ENCODE measurements at regions not wholly inside any gene's neighbourhood (a gene's known extent, or its start where the extent isn't known, plus 50 kb on each side); places are given as distances from the start of the nearest gene placed in this dataset.

DNA sequence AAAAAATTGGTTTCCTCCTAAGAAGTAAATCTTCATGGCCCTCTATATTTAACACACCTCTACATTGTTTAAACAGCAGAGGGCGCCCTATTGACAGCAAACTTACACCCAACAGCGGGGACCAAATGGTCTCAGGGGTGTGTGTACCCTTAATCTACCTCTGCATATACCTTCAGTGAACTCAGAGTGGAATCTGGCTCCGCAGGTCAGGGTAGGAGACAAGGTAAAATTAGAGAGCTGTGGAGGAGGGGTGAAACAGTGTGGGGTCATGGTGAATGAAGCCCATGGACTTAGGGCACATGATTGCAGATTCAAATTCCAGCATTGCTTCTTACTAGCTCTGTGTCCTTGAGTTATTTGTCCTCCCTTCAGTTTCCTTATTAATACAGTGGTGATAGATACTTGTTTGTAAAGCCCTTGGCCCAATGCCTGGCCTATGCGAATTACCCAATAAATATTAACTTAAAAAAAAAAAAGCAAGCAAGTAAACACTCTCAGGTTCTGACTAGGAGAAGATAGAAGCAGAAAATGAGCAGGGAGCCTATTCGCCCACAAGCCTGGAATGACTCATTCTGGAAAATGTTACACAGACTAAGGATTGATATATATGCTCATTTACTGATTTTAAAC is 122.9 kb downstream of the CAVIN4 start:
- WGBS, 2 experiments (ENCODE audit: insufficient coverage in 2 of 2), result 17% methylated on average over 1 of the region's 5 CpGs; no CpG with 5 or more reads in 1 of the 2 experiments
- no peaks in the 10 kb centered on the region for H3K9me3 ChIP-seq (ENCODE audit: control insufficient read depth, low read length)
- H3K4me1 ChIP-seq (ENCODE audit: control insufficient read depth, insufficient read depth, low read length, poor library complexity, severe bottlenecking), result no peaks in the 10 kb centered on the region
- no peak overlapping the region for H3K4me3 ChIP-seq (ENCODE audit: extremely low read depth, insufficient read depth, low read length, poor library complexity, severe bottlenecking)
- no peaks in the 10 kb centered on the region for H3K36me3 ChIP-seq (ENCODE audit: control insufficient read depth, insufficient read depth, low read length)
- no peak overlapping the region for H3K27ac ChIP-seq (ENCODE audit: low read depth, low read length, severe bottlenecking)

DNA sequence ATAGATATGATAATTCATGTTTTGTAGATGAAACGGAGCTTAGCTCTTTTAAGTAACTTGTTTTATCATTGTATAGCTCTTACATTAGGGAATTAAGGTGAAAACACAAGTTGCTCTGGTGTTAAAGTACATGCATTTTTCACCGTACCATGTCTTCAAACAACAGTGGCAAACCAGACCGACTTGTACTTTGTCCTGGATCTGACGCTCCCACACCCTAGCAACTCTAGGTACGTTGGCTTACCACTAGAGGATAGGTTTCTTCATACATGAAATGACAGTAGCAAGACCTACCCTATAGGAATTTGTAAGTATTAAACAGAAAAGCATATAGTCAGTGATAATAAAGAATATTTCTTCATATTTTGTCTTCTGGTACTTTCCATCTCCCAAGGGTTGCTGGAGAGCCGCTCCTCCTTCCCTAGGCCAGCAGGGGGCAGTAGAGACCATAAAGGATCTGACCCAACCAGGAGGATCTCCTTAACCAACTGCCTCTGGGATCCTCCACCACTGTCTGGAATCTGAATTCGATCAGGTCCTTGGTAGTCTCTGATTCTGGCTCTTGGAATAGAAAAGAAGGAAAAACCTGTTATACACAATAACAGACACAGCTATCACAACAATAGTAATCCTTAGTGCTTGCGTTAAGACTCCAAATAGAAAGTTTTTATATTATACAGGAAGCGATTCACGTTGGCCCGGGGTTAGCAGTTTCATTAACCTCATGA is 136.7 kb downstream of the CAVIN4 start:
- no peaks in the 10 kb centered on the region for H3K4me1 ChIP-seq (ENCODE audit: control insufficient read depth, insufficient read depth, low read length, poor library complexity, severe bottlenecking)
- H3K4me3 ChIP-seq (ENCODE audit: extremely low read depth, insufficient read depth, low read length, poor library complexity, severe bottlenecking), result no peak overlapping the region
- no peak overlapping the region for H3K27ac ChIP-seq (ENCODE audit: low read depth, low read length, severe bottlenecking)
- H3K36me3 ChIP-seq (ENCODE audit: control insufficient read depth, insufficient read depth, low read length), result no peaks in the 10 kb centered on the region
- 27 to 88% methylated on average over 2 to 3 of the region's 11 CpGs for WGBS, 2 experiments (ENCODE audit: insufficient coverage in 2 of 2)
- H3K9me3 ChIP-seq (ENCODE audit: control insufficient read depth, low read length), result peaks cover 11% of the 10 kb centered on the region

DNA sequence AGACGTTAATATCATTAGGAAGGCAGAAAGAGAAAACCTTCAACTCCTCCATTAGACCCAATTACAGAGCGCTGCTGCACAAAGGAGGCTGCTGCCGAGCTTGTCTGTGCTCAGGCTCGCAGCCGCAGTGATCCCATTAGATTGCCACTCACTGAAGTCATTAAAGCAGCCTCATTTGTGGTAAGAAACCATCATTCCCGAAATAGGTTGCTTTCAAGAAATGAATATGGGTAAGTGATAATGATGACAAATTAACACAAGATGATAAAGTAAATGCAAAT is 137.2 kb downstream of the CAVIN4 start:
- no peaks in the 10 kb centered on the region for H3K36me3 ChIP-seq (ENCODE audit: control insufficient read depth, insufficient read depth, low read length)
- WGBS, 2 experiments (ENCODE audit: insufficient coverage in 2 of 2), result 86 to 100% methylated on average over 2 to 5 of the region's 6 CpGs
- H3K4me1 ChIP-seq (ENCODE audit: control insufficient read depth, insufficient read depth, low read length, poor library complexity, severe bottlenecking), result no peaks in the 10 kb centered on the region
- no peak overlapping the region for H3K4me3 ChIP-seq (ENCODE audit: extremely low read depth, insufficient read depth, low read length, poor library complexity, severe bottlenecking)
- no peak overlapping the region for H3K27ac ChIP-seq (ENCODE audit: low read depth, low read length, severe bottlenecking)
- H3K9me3 ChIP-seq (ENCODE audit: control insufficient read depth, low read length), result peaks cover 11% of the 10 kb centered on the region

DNA sequence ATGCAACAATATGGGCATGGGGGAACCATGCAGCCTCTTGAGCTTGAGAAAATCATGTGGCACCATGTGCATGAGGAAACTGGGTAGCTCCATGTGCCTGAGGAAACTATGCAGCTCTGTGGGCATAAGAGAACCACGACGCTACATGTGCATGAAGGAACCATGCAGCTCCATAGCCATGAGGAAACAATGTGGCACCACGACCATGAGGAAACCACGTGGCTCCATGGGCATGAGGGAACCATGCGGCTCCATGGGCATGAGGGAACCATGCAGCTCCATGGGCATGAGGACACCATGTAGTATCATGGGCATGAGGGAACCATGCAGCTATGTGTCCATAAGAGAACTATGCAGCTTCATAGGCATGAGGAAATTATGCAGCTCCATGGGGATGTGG is 140.8 kb downstream of the CAVIN4 start:
- Histone ChIP-seq H3K4me1 (ENCODE audit: control insufficient read depth, insufficient read depth, low read length, poor library complexity, severe bottlenecking) (no peaks in the 10 kb centered on the region), H3K36me3 (ENCODE audit: control insufficient read depth, insufficient read depth, low read length) (no peaks in the 10 kb centered on the region), H3K9me3 (ENCODE audit: control insufficient read depth, low read length) (no peaks in the 10 kb centered on the region), H3K4me3 (ENCODE audit: extremely low read depth, insufficient read depth, low read length, poor library complexity, severe bottlenecking) (no peak overlapping the region), H3K27ac (ENCODE audit: low read depth, low read length, severe bottlenecking) (no peak overlapping the region)
- WGBS, 2 experiments (ENCODE audit: insufficient coverage in 2 of 2), result 87 to 96% methylated on average over 5 of the region's 5 CpGs

DNA sequence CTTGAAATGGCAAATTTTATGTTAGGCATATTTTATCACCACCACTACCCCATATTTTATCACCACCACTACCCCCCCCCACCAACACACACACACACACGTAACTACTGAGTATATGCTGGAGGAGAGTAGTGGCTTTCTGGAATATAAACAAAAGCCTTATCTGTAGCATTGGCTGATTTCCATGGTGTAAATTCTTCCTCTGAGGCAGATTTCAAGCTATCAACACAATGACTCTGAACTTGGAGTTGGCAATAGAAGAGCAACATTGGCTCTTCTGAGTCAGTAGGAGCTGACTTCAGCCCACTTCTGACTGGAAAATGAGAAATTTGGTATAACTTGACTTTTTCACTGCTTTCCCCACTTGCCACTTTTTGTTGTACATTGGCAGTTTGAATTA is 143.0 kb downstream of the CAVIN4 start:
- H3K4me3 ChIP-seq (ENCODE audit: extremely low read depth, insufficient read depth, low read length, poor library complexity, severe bottlenecking), result no peak overlapping the region
- WGBS, 2 experiments (ENCODE audit: insufficient coverage in 2 of 2), result no CpG with 5 or more reads among the region's 1 CpG
- H3K4me1 ChIP-seq (ENCODE audit: control insufficient read depth, insufficient read depth, low read length, poor library complexity, severe bottlenecking), result no peaks in the 10 kb centered on the region
- H3K36me3 ChIP-seq (ENCODE audit: control insufficient read depth, insufficient read depth, low read length), result no peaks in the 10 kb centered on the region
- H3K9me3 ChIP-seq (ENCODE audit: control insufficient read depth, low read length), result no peaks in the 10 kb centered on the region
- no peak overlapping the region for H3K27ac ChIP-seq (ENCODE audit: low read depth, low read length, severe bottlenecking)

DNA sequence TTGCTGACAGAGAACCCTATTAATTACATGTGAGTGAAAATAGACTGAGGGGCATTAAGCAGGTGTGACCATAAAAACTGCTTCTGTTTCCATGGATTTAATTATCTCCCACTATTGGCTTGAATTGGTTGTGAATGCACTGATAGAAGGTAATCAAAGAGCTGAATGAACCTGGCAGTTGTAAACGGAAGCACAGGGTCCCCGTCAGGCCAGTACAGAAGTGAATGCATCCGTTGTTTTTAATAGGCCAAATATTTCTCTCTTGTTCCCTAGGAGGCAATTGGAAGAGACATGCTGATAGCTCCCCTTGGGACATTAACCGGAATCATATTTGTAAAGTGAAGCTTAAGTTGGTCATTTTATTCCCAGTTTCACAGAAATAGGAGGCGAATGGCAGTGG is 147.0 kb downstream of the CAVIN4 start:
- 94 to 100% methylated on average over 2 to 4 of the region's 5 CpGs for WGBS, 2 experiments (ENCODE audit: insufficient coverage in 2 of 2)
- H3K4me1 ChIP-seq (ENCODE audit: control insufficient read depth, insufficient read depth, low read length, poor library complexity, severe bottlenecking), result no peaks in the 10 kb centered on the region
- H3K36me3 ChIP-seq (ENCODE audit: control insufficient read depth, insufficient read depth, low read length), result no peaks in the 10 kb centered on the region
- H3K9me3 ChIP-seq (ENCODE audit: control insufficient read depth, low read length), result no peaks in the 10 kb centered on the region
- H3K4me3 ChIP-seq (ENCODE audit: extremely low read depth, insufficient read depth, low read length, poor library complexity, severe bottlenecking), result no peak overlapping the region
- no peak overlapping the region for H3K27ac ChIP-seq (ENCODE audit: low read depth, low read length, severe bottlenecking)

DNA sequence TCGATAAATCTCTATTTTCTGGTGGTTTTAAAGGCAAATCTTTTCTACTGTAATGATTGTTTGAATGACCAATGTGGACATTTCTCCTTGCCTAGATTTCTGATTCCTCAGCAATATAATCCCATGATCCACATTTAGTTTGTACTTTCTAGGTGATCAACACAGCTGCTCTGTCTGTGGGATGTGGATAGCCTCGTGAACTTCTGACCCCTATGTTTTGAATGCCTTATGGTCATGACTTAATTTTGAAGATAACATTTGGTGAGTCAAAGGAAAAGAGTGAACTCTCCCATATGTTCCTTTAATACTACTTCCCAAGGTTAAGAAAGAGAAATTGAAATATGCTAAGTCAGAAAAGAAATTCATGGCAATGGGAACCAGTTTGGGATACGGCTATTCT is 147.5 kb downstream of the CAVIN4 start:
- Histone ChIP-seq H3K36me3 (ENCODE audit: control insufficient read depth, insufficient read depth, low read length) (no peaks in the 10 kb centered on the region), H3K9me3 (ENCODE audit: control insufficient read depth, low read length) (no peaks in the 10 kb centered on the region), H3K4me3 (ENCODE audit: extremely low read depth, insufficient read depth, low read length, poor library complexity, severe bottlenecking) (no peak overlapping the region), H3K27ac (ENCODE audit: low read depth, low read length, severe bottlenecking) (no peak overlapping the region), H3K4me1 (ENCODE audit: control insufficient read depth, insufficient read depth, low read length, poor library complexity, severe bottlenecking) (no peaks in the 10 kb centered on the region)
- 88 to 100% methylated on average over 1 of the region's 3 CpGs for WGBS, 2 experiments (ENCODE audit: insufficient coverage in 2 of 2)

DNA sequence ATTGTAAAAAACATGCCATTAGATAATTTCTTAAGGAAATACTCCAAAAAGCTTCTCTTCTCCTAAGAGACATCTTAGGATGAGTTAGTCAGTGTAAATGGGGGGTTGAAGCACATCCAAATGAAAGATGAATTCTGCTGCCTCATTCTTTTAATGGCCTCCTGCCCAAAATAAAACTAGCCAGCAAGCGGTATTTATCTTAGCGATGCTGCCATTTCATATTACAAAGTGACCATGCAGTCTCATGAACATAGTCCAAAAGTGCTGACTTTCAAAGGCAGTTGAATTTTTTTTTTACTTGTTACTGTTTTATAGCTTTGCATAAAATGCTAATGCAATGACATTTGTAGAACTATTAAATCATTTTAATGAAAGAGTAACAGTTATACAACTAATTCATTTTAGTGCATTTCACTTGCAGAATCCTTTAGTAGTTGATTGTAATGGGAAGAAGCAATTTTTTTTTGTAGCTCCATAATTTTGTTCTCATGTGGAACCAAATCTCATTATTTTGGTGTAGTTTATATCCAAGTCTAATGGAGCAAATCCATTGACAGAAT is 151.5 kb downstream of the CAVIN4 start:
- no peaks in the 10 kb centered on the region for H3K36me3 ChIP-seq (ENCODE audit: control insufficient read depth, insufficient read depth, low read length)
- no peaks in the 10 kb centered on the region for H3K9me3 ChIP-seq (ENCODE audit: control insufficient read depth, low read length)
- no peak overlapping the region for H3K27ac ChIP-seq (ENCODE audit: low read depth, low read length, severe bottlenecking)
- H3K4me1 ChIP-seq (ENCODE audit: control insufficient read depth, insufficient read depth, low read length, poor library complexity, severe bottlenecking), result no peaks in the 10 kb centered on the region
- 100% methylated on average over 2 of the region's 2 CpGs; no CpG with 5 or more reads in 1 of the 2 experiments for WGBS, 2 experiments (ENCODE audit: insufficient coverage in 2 of 2)
- no peak overlapping the region for H3K4me3 ChIP-seq (ENCODE audit: extremely low read depth, insufficient read depth, low read length, poor library complexity, severe bottlenecking)

DNA sequence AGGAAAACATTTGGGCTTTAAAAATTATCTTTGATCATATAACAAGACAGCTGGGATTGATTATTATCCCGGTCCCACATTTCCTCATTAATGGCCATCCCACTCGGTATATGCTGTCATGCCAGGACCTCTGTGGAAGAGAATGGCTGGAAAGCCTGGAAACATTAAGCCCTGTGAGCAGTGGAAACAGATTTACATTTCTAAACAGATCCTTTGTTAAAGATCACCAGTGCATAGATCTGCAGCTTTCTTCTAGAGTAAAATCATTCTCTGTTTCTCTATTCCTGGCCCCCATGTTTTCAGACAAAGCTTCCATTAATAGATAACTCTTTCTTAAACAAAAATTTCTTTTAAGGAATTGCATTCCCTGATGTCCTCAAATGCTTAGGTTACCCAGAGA is 152.2 kb downstream of the CAVIN4 start:
- Histone ChIP-seq H3K4me1 (ENCODE audit: control insufficient read depth, insufficient read depth, low read length, poor library complexity, severe bottlenecking) (no peaks in the 10 kb centered on the region), H3K4me3 (ENCODE audit: extremely low read depth, insufficient read depth, low read length, poor library complexity, severe bottlenecking) (no peak overlapping the region), H3K36me3 (ENCODE audit: control insufficient read depth, insufficient read depth, low read length) (no peaks in the 10 kb centered on the region), H3K27ac (ENCODE audit: low read depth, low read length, severe bottlenecking) (no peak overlapping the region), H3K9me3 (ENCODE audit: control insufficient read depth, low read length) (no peaks in the 10 kb centered on the region)
- 40 to 67% methylated on average over 1 of the region's 2 CpGs for WGBS, 2 experiments (ENCODE audit: insufficient coverage in 2 of 2)

DNA sequence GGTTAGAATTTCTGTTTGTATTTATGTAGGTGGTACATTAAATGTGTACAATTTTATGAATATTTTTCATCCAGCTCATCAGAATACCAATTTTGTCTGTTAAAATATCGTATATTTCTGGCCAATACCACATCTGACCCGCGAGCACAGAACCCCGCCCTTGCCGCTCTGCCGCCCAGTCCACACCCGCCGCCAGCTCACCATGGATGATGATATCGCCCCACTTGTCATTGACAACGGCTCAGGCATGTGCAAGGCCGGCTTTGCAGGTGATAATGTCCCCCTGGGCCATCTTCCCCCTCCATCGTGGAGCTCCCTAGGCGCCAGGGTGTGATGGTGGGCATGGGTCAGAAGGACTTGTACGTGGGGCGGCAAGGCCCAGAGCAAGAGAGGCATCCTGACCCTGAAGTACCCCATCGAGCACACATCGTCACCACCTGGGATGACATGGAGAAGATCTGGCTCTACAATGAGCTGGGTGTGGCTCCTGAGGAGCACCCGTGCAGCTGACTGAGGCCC is 153.2 kb downstream of the CAVIN4 start:
- no peak overlapping the region for H3K27ac ChIP-seq (ENCODE audit: low read depth, low read length, severe bottlenecking)
- WGBS, 2 experiments (ENCODE audit: insufficient coverage in 2 of 2), result 91 to 94% methylated on average over 15 to 18 of the region's 18 CpGs
- no peak overlapping the region for H3K4me3 ChIP-seq (ENCODE audit: extremely low read depth, insufficient read depth, low read length, poor library complexity, severe bottlenecking)
- H3K36me3 ChIP-seq (ENCODE audit: control insufficient read depth, insufficient read depth, low read length), result no peaks in the 10 kb centered on the region
- H3K9me3 ChIP-seq (ENCODE audit: control insufficient read depth, low read length), result no peaks in the 10 kb centered on the region
- H3K4me1 ChIP-seq (ENCODE audit: control insufficient read depth, insufficient read depth, low read length, poor library complexity, severe bottlenecking), result no peaks in the 10 kb centered on the region

DNA sequence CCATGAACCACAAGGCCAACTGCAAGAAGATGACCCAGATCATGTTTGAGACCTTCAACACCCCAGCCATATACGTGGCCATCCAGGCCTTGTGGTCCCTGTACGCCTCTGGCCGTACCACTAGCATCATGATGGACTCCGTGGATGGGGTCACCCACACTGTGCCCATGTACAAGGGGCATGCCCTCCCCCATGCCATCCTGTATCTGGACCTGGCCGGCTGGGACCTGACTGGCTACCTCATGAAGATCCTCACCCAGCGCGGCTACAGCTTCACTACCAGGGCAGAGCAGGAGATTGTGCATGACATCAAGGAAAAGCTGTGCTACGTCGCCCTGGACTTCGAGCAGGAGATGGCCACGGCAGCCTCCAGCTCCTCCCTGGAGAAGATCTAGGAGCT is 153.7 kb downstream of the CAVIN4 start:
- H3K36me3 ChIP-seq (ENCODE audit: control insufficient read depth, insufficient read depth, low read length), result no peaks in the 10 kb centered on the region

More for the DNA sequence above, 153.7 kb downstream of the CAVIN4 start:
- no peaks in the 10 kb centered on the region for H3K4me1 ChIP-seq (ENCODE audit: control insufficient read depth, insufficient read depth, low read length, poor library complexity, severe bottlenecking)
- no peaks in the 10 kb centered on the region for H3K9me3 ChIP-seq (ENCODE audit: control insufficient read depth, low read length)
- no peak overlapping the region for H3K27ac ChIP-seq (ENCODE audit: low read depth, low read length, severe bottlenecking)
- WGBS, 2 experiments (ENCODE audit: insufficient coverage in 2 of 2), result 92 to 97% methylated on average over 10 to 11 of the region's 11 CpGs
- H3K4me3 ChIP-seq (ENCODE audit: extremely low read depth, insufficient read depth, low read length, poor library complexity, severe bottlenecking), result no peak overlapping the region

Measured in mesodermal cell (in vitro differentiated cells).